GM12891 (cell line): ENCODE measurements at regions not wholly inside any gene's neighbourhood (a gene's known extent, or its start where the extent isn't known, plus 50 kb on each side); places are given as distances from the start of the nearest gene placed in this dataset.

ENCODE experiments used
- DNase-seq: peaks from one replicate; pipeline ENCODE4 v3.0.0; 2011; ENCODE audit warnings: low spot score; ENCODE audit not compliant: insufficient read length
- FAIRE-seq: peaks from 2 replicates; lab custom pipeline; 2011; peaks lifted over from hg19 to GRCh38; lab: Jason Lieb, UNC
- PAX5 ChIP-seq: IDR thresholded peaks from 2 replicates; pipeline ENCODE4 v1.6.1; 2011; ENCODE audit warnings: low read length, moderate library complexity, mild to moderate bottlenecking; ENCODE audit not compliant: insufficient read depth, severe bottlenecking
- POLR2A ChIP-seq: IDR thresholded peaks from 2 replicates; pipeline ENCODE4 v1.6.1; 2011; ENCODE audit warnings: low read depth, low read length, control low read depth
- POLR2AphosphoS5 ChIP-seq: IDR thresholded peaks from 2 replicates; pipeline ENCODE4 v1.6.1; 2011; ENCODE audit warnings: low read depth, low read length, control low read depth
- POU2F2 ChIP-seq: IDR thresholded peaks from 2 replicates; pipeline ENCODE4 v1.6.1; 2011; ENCODE audit warnings: low read depth, mild to moderate bottlenecking, control low read depth, low read length, moderate library complexity
- SPI1 ChIP-seq: IDR thresholded peaks from 2 replicates; pipeline ENCODE4 v1.6.1; 2011; ENCODE audit warnings: low read depth, low read length, control low read depth
- TAF1 ChIP-seq: IDR thresholded peaks from 2 replicates; pipeline ENCODE4 v1.6.1; 2011; ENCODE audit warnings: low read depth, low read length, control low read depth

GRCh38 chr7:47696152-47696710 is 114.3 kb upstream of the TNS3 start:
- FAIRE-seq, result no peak
- no peak for TF ChIP-seq POLR2A
- TF ChIP-seq POLR2AphosphoS5, result no peak
- TF ChIP-seq PAX5, result no peak
- no peak for TF ChIP-seq SPI1
- no peak for TF ChIP-seq TAF1
- TF ChIP-seq POU2F2, result no peak
- no peak for DNase-seq

- FAIRE-seq (no peak), DNase-seq (no peak)
- TF ChIP-seq TAF1 (no peak), SPI1 (no peak), PAX5 (no peak), POU2F2 (no peak), POLR2A (no peak), POLR2AphosphoS5 (no peak)
Observed at GRCh38 chr7:47693216-47693615, 111.3 kb upstream of the TNS3 start.

GRCh38 chr7:47691988-47692387 is 110.1 kb upstream of the TNS3 start:
- DNase-seq, result no peak
- no peak for FAIRE-seq
- no peak for TF ChIP-seq SPI1
- no peak for TF ChIP-seq POU2F2
- no peak for TF ChIP-seq TAF1
- no peak for TF ChIP-seq POLR2A
- no peak for TF ChIP-seq PAX5
- no peak for TF ChIP-seq POLR2AphosphoS5

GRCh38 chr7:47690902-47691558 is 109.1 kb upstream of the TNS3 start:
- TF ChIP-seq POLR2AphosphoS5 (no peak), PAX5 (no peak), SPI1 (no peak), POU2F2 (no peak), POLR2A (no peak), TAF1 (no peak)
- no peak for FAIRE-seq
- DNase-seq, result no peak

GRCh38 chr7:47689558-47689957 is 107.6 kb upstream of the TNS3 start:
- TF ChIP-seq TAF1, result no peak
- no peak for TF ChIP-seq POU2F2
- no peak for TF ChIP-seq SPI1
- TF ChIP-seq POLR2AphosphoS5, result no peak
- TF ChIP-seq PAX5, result no peak
- no peak for TF ChIP-seq POLR2A
- FAIRE-seq (no peak), DNase-seq (no peak)

- DNase-seq (no peak), FAIRE-seq (no peak)
Observed at GRCh38 chr7:47688311-47689100, 106.6 kb upstream of the TNS3 start.

GRCh38 chr7:47685712-47686376 is 103.9 kb upstream of the TNS3 start:
- no peak for TF ChIP-seq POLR2A
- TF ChIP-seq POLR2AphosphoS5, result no peak
- no peak for TF ChIP-seq SPI1
- TF ChIP-seq PAX5, result no peak
- TF ChIP-seq TAF1, result no peak
- TF ChIP-seq POU2F2, result no peak
- FAIRE-seq (no peak), DNase-seq (no peak)

More at GRCh38 chr7:47688311-47689100, 106.6 kb upstream of the TNS3 start:
- no peak for TF ChIP-seq TAF1
- TF ChIP-seq POLR2AphosphoS5, result no peak
- no peak for TF ChIP-seq POU2F2
- no peak for TF ChIP-seq PAX5
- TF ChIP-seq POLR2A, result no peak
- no peak for TF ChIP-seq SPI1

GRCh38 chr7:47685151-47685550 is 103.2 kb upstream of the TNS3 start:
- no peak for DNase-seq
- FAIRE-seq, result no peak

GRCh38 chr7:47684728-47685127 is 102.8 kb upstream of the TNS3 start:
- TF ChIP-seq PAX5, result no peak
- FAIRE-seq (no peak), DNase-seq (no peak)

More at GRCh38 chr7:47685151-47685550, 103.2 kb upstream of the TNS3 start:
- TF ChIP-seq POU2F2, result no peak
- TF ChIP-seq POLR2AphosphoS5, result no peak
- TF ChIP-seq POLR2A, result no peak
- no peak for TF ChIP-seq SPI1
- no peak for TF ChIP-seq PAX5
- no peak for TF ChIP-seq TAF1

GRCh38 chr7:47683485-47683898 is 101.6 kb upstream of the TNS3 start:
- no peak for TF ChIP-seq PAX5
- no peak for FAIRE-seq
- DNase-seq, result no peak

GRCh38 chr7:47682874-47683273 is 101.0 kb upstream of the TNS3 start:
- TF ChIP-seq SPI1 (no peak), TAF1 (no peak), POLR2AphosphoS5 (no peak), POU2F2 (no peak), PAX5 (no peak), POLR2A (no peak)
- FAIRE-seq, result no peak
- no peak for DNase-seq
